WERI-Rb-1 (cell line): ENCODE measurements at regions not wholly inside any gene's neighbourhood (a gene's known extent, or its start where the extent isn't known, plus 50 kb on each side); places are given as distances from the start of the nearest gene placed in this dataset.

ENCODE experiments used
- DNase-seq: peaks from one replicate; pipeline ENCODE4 v3.0.0-alpha.2; 2020
- H3K27ac ChIP-seq: fragments of 250-450 bp; sonication (Bioruptor Pico); 2 replicates; pipeline ENCODE4 v1.5.1; 2020; ENCODE audit warnings: mild to moderate bottlenecking, moderate library complexity
- H3K27me3 ChIP-seq: fragments of 250-450 bp; sonication (Bioruptor Pico); 2 replicates; pipeline ENCODE4 v1.5.1; 2021; ENCODE audit warnings: mild to moderate bottlenecking, low read depth, moderate library complexity; ENCODE audit not compliant: insufficient read depth, severe bottlenecking
- H3K36me3 ChIP-seq: fragments of 250-450 bp; sonication (Bioruptor Pico); 2 replicates; pipeline ENCODE4 v1.5.1; 2020; ENCODE audit warnings: mild to moderate bottlenecking, moderate library complexity
- H3K4me3 ChIP-seq: 2 replicates; pipeline ENCODE4 v1.5.1; 2011; ENCODE audit warnings: low read depth, mild to moderate bottlenecking, control low read depth, low read length
- H3K9me3 ChIP-seq: fragments of 250-450 bp; sonication (Bioruptor Pico); 2 replicates; pipeline ENCODE4 v1.5.1; 2021; ENCODE audit warnings: mild to moderate bottlenecking, moderate library complexity; ENCODE audit not compliant: severe bottlenecking
- TF ChIP-seq, protein P1 (sequence below): IDR thresholded peaks from 2 replicates; pipeline ENCODE4 v1.5.1; 2011; ENCODE audit warnings: low read depth, mild to moderate bottlenecking, control low read depth, inconsistent platforms, low read length

DNA sequence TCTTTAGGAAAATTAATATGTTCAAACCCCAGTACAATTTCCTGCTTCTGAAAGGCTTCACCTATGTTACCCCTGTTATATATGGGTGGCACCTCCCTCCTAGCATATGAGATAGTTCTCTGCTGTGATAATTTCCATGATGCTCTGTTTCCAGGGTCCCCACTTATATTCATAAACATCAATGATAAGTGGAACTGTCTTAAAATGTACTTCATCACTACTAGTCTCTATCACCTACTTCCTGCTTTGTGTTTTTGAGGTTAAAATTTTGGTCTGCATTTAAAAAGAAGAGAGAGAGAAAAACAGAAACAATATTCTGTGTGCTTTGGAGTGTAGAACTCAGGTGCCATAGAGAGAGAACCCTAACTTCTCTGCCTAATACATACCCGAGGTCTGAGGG is 234.7 kb downstream of the HTR1A start:
- H3K9me3 ChIP-seq = no peaks in the 10 kb centered on the region
- DNase-seq = no peak
- no peak overlapping the region for H3K4me3 ChIP-seq
- no peaks in the 10 kb centered on the region for H3K36me3 ChIP-seq
- no peaks in the 10 kb centered on the region for H3K27me3 ChIP-seq
- TF ChIP-seq, protein P1, sequence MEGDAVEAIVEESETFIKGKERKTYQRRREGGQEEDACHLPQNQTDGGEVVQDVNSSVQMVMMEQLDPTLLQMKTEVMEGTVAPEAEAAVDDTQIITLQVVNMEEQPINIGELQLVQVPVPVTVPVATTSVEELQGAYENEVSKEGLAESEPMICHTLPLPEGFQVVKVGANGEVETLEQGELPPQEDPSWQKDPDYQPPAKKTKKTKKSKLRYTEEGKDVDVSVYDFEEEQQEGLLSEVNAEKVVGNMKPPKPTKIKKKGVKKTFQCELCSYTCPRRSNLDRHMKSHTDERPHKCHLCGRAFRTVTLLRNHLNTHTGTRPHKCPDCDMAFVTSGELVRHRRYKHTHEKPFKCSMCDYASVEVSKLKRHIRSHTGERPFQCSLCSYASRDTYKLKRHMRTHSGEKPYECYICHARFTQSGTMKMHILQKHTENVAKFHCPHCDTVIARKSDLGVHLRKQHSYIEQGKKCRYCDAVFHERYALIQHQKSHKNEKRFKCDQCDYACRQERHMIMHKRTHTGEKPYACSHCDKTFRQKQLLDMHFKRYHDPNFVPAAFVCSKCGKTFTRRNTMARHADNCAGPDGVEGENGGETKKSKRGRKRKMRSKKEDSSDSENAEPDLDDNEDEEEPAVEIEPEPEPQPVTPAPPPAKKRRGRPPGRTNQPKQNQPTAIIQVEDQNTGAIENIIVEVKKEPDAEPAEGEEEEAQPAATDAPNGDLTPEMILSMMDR = no peak
- no peak overlapping the region for H3K27ac ChIP-seq

DNA sequence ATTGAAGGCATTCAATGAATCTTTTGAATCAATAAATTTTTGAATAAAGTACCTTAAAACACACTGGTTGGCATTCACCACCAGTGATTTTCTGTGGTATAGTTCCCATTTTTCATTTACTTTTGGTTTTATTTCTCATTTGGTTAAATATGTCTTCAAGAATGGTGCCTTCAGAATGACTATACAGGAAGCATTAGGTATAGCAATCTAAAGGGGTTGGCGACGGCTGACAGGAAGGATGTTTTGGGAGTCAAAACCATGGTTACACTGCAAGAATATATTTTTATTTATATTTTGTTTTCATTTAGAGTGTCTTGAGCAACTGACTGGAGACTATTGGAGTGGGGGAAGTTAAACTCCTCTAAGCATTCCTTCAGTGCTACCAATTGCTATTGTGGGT is 235.7 kb downstream of the HTR1A start:
- no peak overlapping the region for H3K4me3 ChIP-seq
- no peak for DNase-seq
- H3K9me3 ChIP-seq = no peaks in the 10 kb centered on the region
- no peak overlapping the region for H3K27ac ChIP-seq
- no peaks in the 10 kb centered on the region for H3K27me3 ChIP-seq
- no peaks in the 10 kb centered on the region for H3K36me3 ChIP-seq
- TF ChIP-seq, protein P1 = no peak

GRCh38 chr5:63719147-63719546 is 243.1 kb downstream of the HTR1A start:
- H3K4me3 ChIP-seq = no peak overlapping the region
- no peak for DNase-seq
- no peak overlapping the region for H3K27ac ChIP-seq
- no peaks in the 10 kb centered on the region for H3K27me3 ChIP-seq
- H3K9me3 ChIP-seq = no peaks in the 10 kb centered on the region
- TF ChIP-seq, protein P1 = no peak
- H3K36me3 ChIP-seq = no peaks in the 10 kb centered on the region

DNA sequence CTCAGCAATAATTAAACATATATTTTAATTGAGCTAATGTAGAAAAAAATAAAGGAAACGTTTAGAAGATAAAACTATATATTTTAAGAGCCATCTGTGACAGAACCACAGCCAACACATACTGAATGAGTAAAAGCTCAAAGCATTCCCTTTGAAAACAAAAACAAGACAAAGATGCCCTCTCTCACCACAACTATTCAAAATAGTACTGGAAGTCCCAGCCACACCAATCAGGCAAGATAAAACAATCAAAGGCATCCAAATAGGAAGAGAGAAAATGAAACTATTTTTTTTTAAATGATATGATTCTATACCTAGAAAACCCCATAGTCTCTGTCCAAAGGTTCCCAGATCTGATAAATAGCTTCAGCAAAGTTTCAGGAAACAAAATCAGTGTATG is 262.0 kb downstream of the HTR1A start:
- Histone ChIP-seq H3K36me3 (no peaks in the 10 kb centered on the region), H3K4me3 (no peak overlapping the region), H3K27me3 (no peaks in the 10 kb centered on the region), H3K9me3 (no peaks in the 10 kb centered on the region), H3K27ac (no peak overlapping the region)
- no peak for DNase-seq
- TF ChIP-seq, protein P1 = no peak

DNA sequence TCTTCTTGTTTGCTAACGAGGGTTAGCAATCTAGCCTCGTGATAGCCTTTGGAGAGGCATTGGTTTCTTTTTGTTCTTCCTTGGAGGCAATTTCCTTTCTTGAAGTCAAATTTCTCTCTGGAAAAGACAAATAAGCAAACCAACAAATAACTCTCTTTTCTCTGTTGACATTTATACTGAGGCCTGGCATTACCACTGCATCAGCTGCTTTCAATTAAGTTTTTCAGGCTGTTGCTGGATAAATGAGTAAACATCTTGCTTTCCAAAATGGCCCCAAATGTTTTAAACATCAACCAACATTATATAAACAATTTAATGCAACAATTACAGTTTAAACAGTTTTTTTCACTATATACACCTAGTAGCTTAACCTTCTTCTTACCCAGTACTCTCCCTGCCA is 264.4 kb downstream of the HTR1A start:
- Histone ChIP-seq H3K27ac (no peak overlapping the region), H3K27me3 (no peaks in the 10 kb centered on the region), H3K9me3 (no peaks in the 10 kb centered on the region), H3K36me3 (no peaks in the 10 kb centered on the region), H3K4me3 (no peak overlapping the region)
- no peak for DNase-seq
- TF ChIP-seq, protein P1 = no peak

DNA sequence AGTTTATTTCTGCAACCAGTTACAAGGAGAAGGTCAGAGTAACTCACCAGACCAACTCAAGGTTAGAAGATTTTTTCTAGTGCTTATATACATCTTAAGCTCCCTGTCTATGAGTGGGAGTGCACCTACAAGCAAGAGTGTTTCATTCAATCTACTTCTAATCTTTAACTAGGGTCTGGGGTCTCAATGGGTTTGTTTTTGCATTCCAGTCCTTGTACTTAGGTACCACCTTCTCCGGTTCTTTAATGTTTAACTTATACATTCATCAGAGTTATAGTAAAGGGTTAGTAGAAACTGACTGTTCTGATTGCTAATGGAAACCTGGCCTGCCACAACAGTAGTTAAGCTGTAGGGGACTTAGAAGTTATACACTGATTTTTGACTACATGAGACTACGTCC is 271.7 kb downstream of the HTR1A start:
- no peak for DNase-seq
- H3K27me3 ChIP-seq = no peaks in the 10 kb centered on the region
- H3K9me3 ChIP-seq = no peaks in the 10 kb centered on the region
- TF ChIP-seq, protein P1 = no peak
- no peak overlapping the region for H3K27ac ChIP-seq
- no peak overlapping the region for H3K4me3 ChIP-seq
- H3K36me3 ChIP-seq = no peaks in the 10 kb centered on the region
